Ovary (tissue), 7 donors: ENCODE measurements at regions not wholly inside any gene's neighbourhood (a gene's known extent, or its start where the extent isn't known, plus 50 kb on each side); places are given as distances from the start of the nearest gene placed in this dataset.

Experiments used
- DNase-seq, 5 donors: peaks; one replicate each; pipeline ENCODE4 v3.0.0-alpha.2; 2019 to 2020
- H3K27ac ChIP-seq, 2 donors: fragments of 200-600 bp; one replicate each; pipeline versions ENCODE4 v1.5.1 to v1.8.0; 2019 to 2022
- H3K27me3 ChIP-seq: fragments of 200-600 bp; one replicate; pipeline ENCODE4 v1.8.0; 2022
- H3K36me3 ChIP-seq: fragments of 200-600 bp; sonication (generic); one replicate; pipeline ENCODE4 v1.5.1; 2019
- H3K4me1 ChIP-seq: one replicate; pipeline ENCODE4 v1.8.1; 2013; ENCODE audit warnings: mild to moderate bottlenecking, moderate library complexity; ENCODE audit not compliant: insufficient read depth
- H3K4me3 ChIP-seq: fragments of 200-600 bp; sonication (generic); one replicate; pipeline ENCODE4 v1.5.1; 2017
- H3K9me3 ChIP-seq, 2 donors: fragments of 200-600 bp in 1 of 2; sonication (generic) in 1 of 2; one replicate each; pipeline versions ENCODE4 v1.5.1 to v1.8.1; 2013 to 2019; ENCODE audit warnings: mild to moderate bottlenecking in 1 of 2, moderate library complexity in 1 of 2
- CTCF ChIP-seq, 3 donors: fragments of 450-650 bp in 2 of 3; fragments of 200-600 bp in 1 of 3; IDR thresholded peaks; one replicate each; pipeline versions ENCODE4 v1.5.1 to v1.8.0; 2016 to 2022; ENCODE audit warnings: antibody characterized with exemption in 3 of 3, mild to moderate bottlenecking in 1 of 3
- EP300 ChIP-seq: sonication (generic); formaldehyde crosslinking; IDR thresholded peaks from one replicate; pipeline ENCODE4 v1.6.1; 2017; ENCODE audit warnings: antibody characterized with exemption
- POLR2A ChIP-seq: fragments of 450-650 bp; IDR thresholded peaks from one replicate; pipeline ENCODE4 v1.6.1; 2017; ENCODE audit warnings: antibody characterized with exemption, mild to moderate bottlenecking, moderate library complexity
- WGBS, 3 donors: extraction: QIAGEN DNeasy Blood & Tissue Kit in 1 of 3; methylation state at CpG; one replicate each; pipeline versions ENCODE4 v1.1.5 to v1.1.7; 2013 to 2017; 5-methylcytosine and 5-hydroxymethylcytosine counted together
- intact Hi-C, 4 donors: fragments of 100-400 bp; cut with DNase I; formaldehyde crosslinking; loops; one replicate each; pipeline versions ENCODE4 v1.11.0 to v1.15.1; 2022 to 2023
- donor health status: DM: no; HTN: no; CAD: no; lungs with moderate emphysema.
- donor health status: DM: no; HTN: no; CAD: no.
- donor health status: Bipolar disorder and iron deficiency.
- donor health status: DM: no; HTN: no; CAD: no.
- donor health status: DM: yes; HTN: yes; CAD: no.

GRCh38 chr19:30634131-30634830 is 262.1 kb downstream of the ZNF536 start:
- no peak overlapping the region for H3K27ac ChIP-seq
- WGBS, 3 donors, result 64 to 72% (median 72%) methylated on average over 19 of the region's 19 CpGs
- H3K4me1 ChIP-seq, result no peaks in the 10 kb centered on the region
- TF ChIP-seq EP300 (no peak), POLR2A (no peak), CTCF (IDR thresholded peaks at IDR 0.05) (no peak)
- intact Hi-C loops, result no loop called here
- no peak overlapping the region for H3K4me3 ChIP-seq
- no peak for DNase-seq
- no peaks in the 10 kb centered on the region for H3K27me3 ChIP-seq
- H3K9me3 ChIP-seq, result no peaks in the 10 kb centered on the region
- no peaks in the 10 kb centered on the region for H3K36me3 ChIP-seq

- no peak overlapping the region for H3K4me3 ChIP-seq
- H3K36me3 ChIP-seq, result no peaks in the 10 kb centered on the region
- H3K27me3 ChIP-seq, result no peaks in the 10 kb centered on the region
- 83 to 87% (median 86%) methylated on average over 12 of the region's 12 CpGs for WGBS, 3 donors
- intact Hi-C loops, result no loop called here
- H3K9me3 ChIP-seq, result no peaks in the 10 kb centered on the region
- no peak for TF ChIP-seq CTCF (IDR thresholded peaks at IDR 0.05)
- no peak for TF ChIP-seq EP300
- TF ChIP-seq POLR2A, result no peak
- no peak for DNase-seq
- no peak overlapping the region for H3K27ac ChIP-seq
- H3K4me1 ChIP-seq, result no peaks in the 10 kb centered on the region
Measured at GRCh38 chr19:30631033-30631370, 258.8 kb downstream of the ZNF536 start.

GRCh38 chr19:30630289-30631032 is 258.3 kb downstream of the ZNF536 start:
- intact Hi-C loops, result no loop called here
- 51 to 60% (median 55%) methylated on average over 12 to 14 of the region's 14 CpGs for WGBS, 3 donors

GRCh38 chr19:30629086-30629485 is 256.9 kb downstream of the ZNF536 start:
- TF ChIP-seq EP300 (no peak), CTCF (IDR thresholded peaks at IDR 0.05) (no peak), POLR2A (no peak)
- no peak overlapping the region for H3K4me3 ChIP-seq
- DNase-seq, result no peak
- H3K4me1 ChIP-seq, result no peaks in the 10 kb centered on the region
- no peaks in the 10 kb centered on the region for H3K9me3 ChIP-seq
- H3K27ac ChIP-seq, result no peak overlapping the region
- no peaks in the 10 kb centered on the region for H3K27me3 ChIP-seq
- no peaks in the 10 kb centered on the region for H3K36me3 ChIP-seq
- intact Hi-C loops, result no loop called here
- whole genome bisulfite sequencing, 3 donors, result 90 to 93% (median 90%) methylated on average over 5 of the region's 5 CpGs

More at GRCh38 chr19:30630289-30631032, 258.3 kb downstream of the ZNF536 start:
- Histone ChIP-seq H3K9me3 (no peaks in the 10 kb centered on the region), H3K27me3 (no peaks in the 10 kb centered on the region), H3K27ac (no peak overlapping the region), H3K4me1 (no peaks in the 10 kb centered on the region), H3K36me3 (no peaks in the 10 kb centered on the region), H3K4me3 (no peak overlapping the region)
- DNase-seq, result no peak
- TF ChIP-seq CTCF (IDR thresholded peaks at IDR 0.05), result no peak
- no peak for TF ChIP-seq POLR2A
- no peak for TF ChIP-seq EP300
